ENCODE measurements at regions not wholly inside any gene's neighbourhood (a gene's known extent, or its start where the extent isn't known, plus 50 kb on each side); places are given as distances from the start of the nearest gene placed in this dataset.

- dilution Hi-C loops (cut with MboI; ENCODE audit: extremely low pct_ligation_motif_present, low sequenced_read_pairs): no loop called here
- Histone ChIP-seq H3K9me1 (ENCODE audit: control insufficient read depth, extremely low read depth, insufficient read depth, low read length) (no peaks in the 10 kb centered on the region), H3K4me2 (ENCODE audit: control insufficient read depth, extremely low read depth, insufficient read depth, low read depth, low read length) (no peak overlapping the region), H2AFZ (ENCODE audit: control insufficient read depth, low read length) (no peak overlapping the region), H3K9ac (ENCODE audit: control insufficient read depth, extremely low read depth, insufficient read depth, low read length) (no peak overlapping the region), H3K4me1 (ENCODE audit: control insufficient read depth, extremely low read depth, insufficient read depth, low read length) (no peaks in the 10 kb centered on the region), H3K9me3 (ENCODE audit: control insufficient read depth, low read depth, low read length) (no peaks in the 10 kb centered on the region), H3K27me3 (ENCODE audit: control insufficient read depth, extremely low read depth, insufficient read depth, low read length) (no peaks in the 10 kb centered on the region), H3K4me3 (ENCODE audit: control insufficient read depth in 2 of 3, extremely low read depth in 1 of 3, insufficient read depth in 2 of 3, low read depth in 1 of 3, low read length in 3 of 3) (no peak overlapping the region), H4K20me1 (ENCODE audit: control insufficient read depth, extremely low read depth, insufficient read depth, low read length) (no peaks in the 10 kb centered on the region), H3K36me3 (ENCODE audit: control insufficient read depth in 2 of 2, extremely low read depth in 1 of 2, insufficient read depth in 2 of 2, low read length in 2 of 2) (no peaks in the 10 kb centered on the region), H3K27ac (ENCODE audit: control insufficient read depth, insufficient read depth, low read length) (no peak overlapping the region), H3K79me2 (ENCODE audit: control insufficient read depth, insufficient read depth, low read length) (no peaks in the 10 kb centered on the region)
- no peak for FAIRE-seq
- DNase-seq (ENCODE audit: low read depth, low spot score): no peak
- TF ChIP-seq CTCF (optimal IDR thresholded peaks at IDR 0.05 in 1 of 3, IDR thresholded peaks at IDR 0.05 in 1 of 3, conservative IDR thresholded peaks at IDR 0.05 in 1 of 3; ENCODE audit: extremely low read depth in 1 of 3, insufficient read depth in 2 of 3, low read length in 3 of 3) (no peak), EZH2 (IDR thresholded peaks at IDR 0.05; ENCODE audit: low read length) (no peak)
These were observed 1892.1 kb downstream of the MAT2B start for GRCh38 chr5:165397516-165397915.

GRCh38 chr5:165400086-165400485 is 1894.7 kb downstream of the MAT2B start:
- Histone ChIP-seq H3K36me3 (ENCODE audit: control insufficient read depth in 2 of 2, extremely low read depth in 1 of 2, insufficient read depth in 2 of 2, low read length in 2 of 2) (no peaks in the 10 kb centered on the region), H4K20me1 (ENCODE audit: control insufficient read depth, extremely low read depth, insufficient read depth, low read length) (no peaks in the 10 kb centered on the region), H3K4me2 (ENCODE audit: control insufficient read depth, extremely low read depth, insufficient read depth, low read depth, low read length) (no peak overlapping the region), H3K4me1 (ENCODE audit: control insufficient read depth, extremely low read depth, insufficient read depth, low read length) (no peaks in the 10 kb centered on the region), H3K9me3 (ENCODE audit: control insufficient read depth, low read depth, low read length) (no peaks in the 10 kb centered on the region), H3K9ac (ENCODE audit: control insufficient read depth, extremely low read depth, insufficient read depth, low read length) (no peak overlapping the region), H3K27me3 (ENCODE audit: control insufficient read depth, extremely low read depth, insufficient read depth, low read length) (no peaks in the 10 kb centered on the region), H3K9me1 (ENCODE audit: control insufficient read depth, extremely low read depth, insufficient read depth, low read length) (no peaks in the 10 kb centered on the region), H3K79me2 (ENCODE audit: control insufficient read depth, insufficient read depth, low read length) (no peaks in the 10 kb centered on the region), H3K4me3 (ENCODE audit: control insufficient read depth in 2 of 3, extremely low read depth in 1 of 3, insufficient read depth in 2 of 3, low read depth in 1 of 3, low read length in 3 of 3) (no peak overlapping the region), H3K27ac (ENCODE audit: control insufficient read depth, insufficient read depth, low read length) (no peak overlapping the region), H2AFZ (ENCODE audit: control insufficient read depth, low read length) (no peak overlapping the region)
- dilution Hi-C loops (cut with MboI; ENCODE audit: extremely low pct_ligation_motif_present, low sequenced_read_pairs): no loop called here
- no peak for FAIRE-seq
- TF ChIP-seq EZH2 (IDR thresholded peaks at IDR 0.05; ENCODE audit: low read length): no peak
- TF ChIP-seq CTCF (optimal IDR thresholded peaks at IDR 0.05 in 1 of 3, IDR thresholded peaks at IDR 0.05 in 1 of 3, conservative IDR thresholded peaks at IDR 0.05 in 1 of 3; ENCODE audit: extremely low read depth in 1 of 3, insufficient read depth in 2 of 3, low read length in 3 of 3): no peak
- DNase-seq (ENCODE audit: low read depth, low spot score): no peak

All from keratinocyte (primary cell).